ENCODE measurements at regions not wholly inside any gene's neighbourhood (a gene's known extent, or its start where the extent isn't known, plus 50 kb on each side); places are given as distances from the start of the nearest gene placed in this dataset.

DNA sequence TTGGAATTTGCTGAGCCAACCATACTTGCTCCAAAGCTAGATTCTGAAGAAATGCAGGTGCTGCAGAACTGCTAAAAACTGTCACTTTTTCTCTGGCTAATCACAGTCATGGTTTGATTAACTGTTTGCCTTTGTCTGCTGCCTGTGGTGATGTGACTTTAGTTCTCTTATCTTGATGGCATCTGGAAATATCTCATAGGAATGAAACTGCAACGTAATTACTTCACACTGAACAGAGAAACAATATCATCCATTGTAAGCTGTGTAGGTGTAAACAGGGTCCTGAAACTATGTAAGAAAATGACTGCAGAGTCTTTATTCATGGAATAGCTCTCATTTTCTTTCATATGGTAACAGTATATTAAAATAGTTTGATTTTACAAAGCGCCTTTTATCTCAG, 721.9 kb upstream of the HS3ST5 start (continued):
- no peak for TF ChIP-seq STAT3 (IDR thresholded peaks at IDR 0.05; ENCODE audit: low read depth, low read length)
- no peak for TF ChIP-seq BACH1 (IDR thresholded peaks at IDR 0.05; ENCODE audit: borderline replicate concordance)
- no peak for TF ChIP-seq SMC3 (IDR thresholded peaks at IDR 0.05; ENCODE audit: borderline replicate concordance, low read length)
- no peak for TF ChIP-seq KDM1A (IDR thresholded peaks at IDR 0.05; ENCODE audit: borderline replicate concordance)
- TF ChIP-seq SMARCA5 (IDR thresholded peaks at IDR 0.05): no peak
- no peak for TF ChIP-seq RFX5 (IDR thresholded peaks at IDR 0.05; ENCODE audit: low read depth, low read length)
- TF ChIP-seq ZNF217 (IDR thresholded peaks at IDR 0.05): 0 out of 2 replicates have a peak, but pooled peaks have one; percentile 17
- no peak for TF ChIP-seq CHD1 (IDR thresholded peaks at IDR 0.05; ENCODE audit: low read depth, low read length)
- no peak for TF ChIP-seq CHD2 (IDR thresholded peaks at IDR 0.05; ENCODE audit: borderline replicate concordance, low read depth, low read length)
- no peak for TF ChIP-seq SMAD5 (IDR thresholded peaks at IDR 0.05; ENCODE audit: low read depth)
- no peak for TF ChIP-seq JUND (IDR thresholded peaks at IDR 0.05; ENCODE audit: low read depth, low read length)
- no peak for TF ChIP-seq TBL1XR1 (IDR thresholded peaks at IDR 0.05; ENCODE audit: low read depth, low read length)
- TF ChIP-seq, protein P1, sequence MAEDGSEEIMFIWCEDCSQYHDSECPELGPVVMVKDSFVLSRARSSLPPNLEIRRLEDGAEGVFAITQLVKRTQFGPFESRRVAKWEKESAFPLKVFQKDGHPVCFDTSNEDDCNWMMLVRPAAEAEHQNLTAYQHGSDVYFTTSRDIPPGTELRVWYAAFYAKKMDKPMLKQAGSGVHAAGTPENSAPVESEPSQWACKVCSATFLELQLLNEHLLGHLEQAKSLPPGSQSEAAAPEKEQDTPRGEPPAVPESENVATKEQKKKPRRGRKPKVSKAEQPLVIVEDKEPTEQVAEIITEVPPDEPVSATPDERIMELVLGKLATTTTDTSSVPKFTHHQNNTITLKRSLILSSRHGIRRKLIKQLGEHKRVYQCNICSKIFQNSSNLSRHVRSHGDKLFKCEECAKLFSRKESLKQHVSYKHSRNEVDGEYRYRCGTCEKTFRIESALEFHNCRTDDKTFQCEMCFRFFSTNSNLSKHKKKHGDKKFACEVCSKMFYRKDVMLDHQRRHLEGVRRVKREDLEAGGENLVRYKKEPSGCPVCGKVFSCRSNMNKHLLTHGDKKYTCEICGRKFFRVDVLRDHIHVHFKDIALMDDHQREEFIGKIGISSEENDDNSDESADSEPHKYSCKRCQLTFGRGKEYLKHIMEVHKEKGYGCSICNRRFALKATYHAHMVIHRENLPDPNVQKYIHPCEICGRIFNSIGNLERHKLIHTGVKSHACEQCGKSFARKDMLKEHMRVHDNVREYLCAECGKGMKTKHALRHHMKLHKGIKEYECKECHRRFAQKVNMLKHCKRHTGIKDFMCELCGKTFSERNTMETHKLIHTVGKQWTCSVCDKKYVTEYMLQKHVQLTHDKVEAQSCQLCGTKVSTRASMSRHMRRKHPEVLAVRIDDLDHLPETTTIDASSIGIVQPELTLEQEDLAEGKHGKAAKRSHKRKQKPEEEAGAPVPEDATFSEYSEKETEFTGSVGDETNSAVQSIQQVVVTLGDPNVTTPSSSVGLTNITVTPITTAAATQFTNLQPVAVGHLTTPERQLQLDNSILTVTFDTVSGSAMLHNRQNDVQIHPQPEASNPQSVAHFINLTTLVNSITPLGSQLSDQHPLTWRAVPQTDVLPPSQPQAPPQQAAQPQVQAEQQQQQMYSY (CRISPR knock-in tag; IDR thresholded peaks at IDR 0.05): no peak
- TF ChIP-seq EGR1 (IDR thresholded peaks at IDR 0.05; ENCODE audit: borderline replicate concordance in 1 of 2, low read depth in 2 of 2, low read length in 2 of 2): no peak
- TF ChIP-seq NR2C1 (IDR thresholded peaks at IDR 0.05): no peak
- no peak for TF ChIP-seq SREBF2 (IDR thresholded peaks at IDR 0.05; ENCODE audit: low read length)
- no peak for TF ChIP-seq IRF4 (IDR thresholded peaks at IDR 0.05; ENCODE audit: low read depth, low read length)
- TF ChIP-seq BMI1 (IDR thresholded peaks at IDR 0.05; ENCODE audit: borderline replicate concordance): no peak
- TF ChIP-seq, protein P2, sequence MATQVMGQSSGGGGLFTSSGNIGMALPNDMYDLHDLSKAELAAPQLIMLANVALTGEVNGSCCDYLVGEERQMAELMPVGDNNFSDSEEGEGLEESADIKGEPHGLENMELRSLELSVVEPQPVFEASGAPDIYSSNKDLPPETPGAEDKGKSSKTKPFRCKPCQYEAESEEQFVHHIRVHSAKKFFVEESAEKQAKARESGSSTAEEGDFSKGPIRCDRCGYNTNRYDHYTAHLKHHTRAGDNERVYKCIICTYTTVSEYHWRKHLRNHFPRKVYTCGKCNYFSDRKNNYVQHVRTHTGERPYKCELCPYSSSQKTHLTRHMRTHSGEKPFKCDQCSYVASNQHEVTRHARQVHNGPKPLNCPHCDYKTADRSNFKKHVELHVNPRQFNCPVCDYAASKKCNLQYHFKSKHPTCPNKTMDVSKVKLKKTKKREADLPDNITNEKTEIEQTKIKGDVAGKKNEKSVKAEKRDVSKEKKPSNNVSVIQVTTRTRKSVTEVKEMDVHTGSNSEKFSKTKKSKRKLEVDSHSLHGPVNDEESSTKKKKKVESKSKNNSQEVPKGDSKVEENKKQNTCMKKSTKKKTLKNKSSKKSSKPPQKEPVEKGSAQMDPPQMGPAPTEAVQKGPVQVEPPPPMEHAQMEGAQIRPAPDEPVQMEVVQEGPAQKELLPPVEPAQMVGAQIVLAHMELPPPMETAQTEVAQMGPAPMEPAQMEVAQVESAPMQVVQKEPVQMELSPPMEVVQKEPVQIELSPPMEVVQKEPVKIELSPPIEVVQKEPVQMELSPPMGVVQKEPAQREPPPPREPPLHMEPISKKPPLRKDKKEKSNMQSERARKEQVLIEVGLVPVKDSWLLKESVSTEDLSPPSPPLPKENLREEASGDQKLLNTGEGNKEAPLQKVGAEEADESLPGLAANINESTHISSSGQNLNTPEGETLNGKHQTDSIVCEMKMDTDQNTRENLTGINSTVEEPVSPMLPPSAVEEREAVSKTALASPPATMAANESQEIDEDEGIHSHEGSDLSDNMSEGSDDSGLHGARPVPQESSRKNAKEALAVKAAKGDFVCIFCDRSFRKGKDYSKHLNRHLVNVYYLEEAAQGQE (IDR thresholded peaks at IDR 0.05; ENCODE audit: low read depth, low read length): no peak
- TF ChIP-seq ZNF274 (IDR thresholded peaks at IDR 0.05; ENCODE audit: insufficient read depth, insufficient read length): no peak
- TF ChIP-seq ZNF24 (IDR thresholded peaks at IDR 0.05): 0 out of 2 replicates have a peak, but pooled peaks have one; percentile 35
- no peak for TF ChIP-seq RAD21 (IDR thresholded peaks at IDR 0.05; ENCODE audit: insufficient read depth, low read depth, low read length)
- TF ChIP-seq POLR2AphosphoS2 (IDR thresholded peaks at IDR 0.05; ENCODE audit: low read depth, low read length): no peak
- no peak for TF ChIP-seq NBN (IDR thresholded peaks at IDR 0.05)
